NB4 (cell line): ENCODE measurements at regions not wholly inside any gene's neighbourhood (a gene's known extent, or its start where the extent isn't known, plus 50 kb on each side); places are given as distances from the start of the nearest gene placed in this dataset.

Experiments used
- DNase-seq: peaks from one replicate; pipeline ENCODE4 v3.0.0; 2010; ENCODE audit warnings: low read depth
- H3K4me3 ChIP-seq: one replicate; pipeline ENCODE4 v1.5.1; 2011; ENCODE audit warnings: mild to moderate bottlenecking, low read depth, low read length, moderate library complexity
- CTCF ChIP-seq: IDR thresholded peaks from one replicate; pipeline ENCODE4 v1.5.1; 2012; ENCODE audit warnings: low read depth, low read length
- MAX ChIP-seq: IDR thresholded peaks from 2 replicates; pipeline ENCODE4 v1.6.1; 2011; ENCODE audit warnings: low read depth, low read length
- MYC ChIP-seq: IDR thresholded peaks from 2 replicates; pipeline ENCODE4 v1.6.1; 2011; ENCODE audit warnings: low read depth, low read length
- POLR2A ChIP-seq: IDR thresholded peaks from 2 replicates; pipeline ENCODE4 v1.6.1; 2011; ENCODE audit warnings: mild to moderate bottlenecking; ENCODE audit not compliant: insufficient read length; ENCODE audit errors: extremely low read depth

GRCh38 chr16:59324462-59324861 lies 590.3 kb upstream of the GOT2 start:
- TF ChIP-seq MAX: no peak
- TF ChIP-seq MYC: no peak
- TF ChIP-seq POLR2A: no peak
- no peak for TF ChIP-seq CTCF
- DNase-seq: no peak
- no peak overlapping the region for H3K4me3 ChIP-seq

DNA sequence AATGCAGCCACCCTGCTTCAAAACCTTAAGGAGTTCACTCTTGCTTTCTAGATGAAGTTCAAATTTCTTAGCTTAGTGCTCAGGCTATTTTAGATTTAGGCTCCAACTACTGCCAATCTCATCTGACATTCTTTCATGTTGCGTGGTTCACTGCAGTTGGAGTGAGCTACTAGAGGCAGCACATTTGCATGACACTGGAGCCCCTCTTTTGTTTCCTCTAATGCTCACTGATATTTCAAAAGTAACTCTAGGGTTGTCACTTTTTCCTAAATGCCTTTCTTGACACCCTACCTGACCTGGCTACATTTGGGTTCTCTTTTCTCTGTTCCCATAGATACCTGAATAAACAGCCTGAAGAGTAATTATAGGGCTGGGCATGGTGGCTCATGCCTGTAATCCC lies 586.5 kb upstream of the GOT2 start:
- no peak for DNase-seq
- H3K4me3 ChIP-seq: no peak overlapping the region
- no peak for TF ChIP-seq MAX
- no peak for TF ChIP-seq CTCF
- no peak for TF ChIP-seq MYC

GRCh38 chr16:59319871-59320270 lies 585.8 kb upstream of the GOT2 start:
- no peak for DNase-seq
- no peak overlapping the region for H3K4me3 ChIP-seq
- TF ChIP-seq POLR2A (no peak), MYC (no peak), CTCF (no peak), MAX (no peak)

DNA sequence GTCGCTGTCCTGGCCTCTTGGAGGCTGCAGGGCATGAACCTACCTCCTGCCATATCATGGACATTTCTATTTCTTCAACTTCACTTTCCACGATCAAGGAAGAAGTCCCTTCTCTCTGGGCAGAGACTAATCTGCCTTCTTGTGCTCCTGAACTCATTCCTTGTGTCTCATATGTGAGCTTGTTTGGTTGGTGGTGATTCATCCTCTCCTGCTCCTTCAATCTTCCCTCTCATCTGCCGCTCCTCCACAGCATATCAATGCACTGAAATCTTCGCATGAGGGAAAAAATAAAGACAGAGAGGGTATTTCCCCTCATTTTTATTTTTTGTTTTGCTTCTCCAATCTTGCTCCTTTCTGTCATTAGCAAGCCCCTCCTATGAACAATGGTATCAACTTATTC lies 571.7 kb upstream of the GOT2 start:
- TF ChIP-seq CTCF (no peak), MYC (no peak), MAX (no peak), POLR2A (no peak)
- no peak for DNase-seq
- H3K4me3 ChIP-seq: no peak overlapping the region

DNA sequence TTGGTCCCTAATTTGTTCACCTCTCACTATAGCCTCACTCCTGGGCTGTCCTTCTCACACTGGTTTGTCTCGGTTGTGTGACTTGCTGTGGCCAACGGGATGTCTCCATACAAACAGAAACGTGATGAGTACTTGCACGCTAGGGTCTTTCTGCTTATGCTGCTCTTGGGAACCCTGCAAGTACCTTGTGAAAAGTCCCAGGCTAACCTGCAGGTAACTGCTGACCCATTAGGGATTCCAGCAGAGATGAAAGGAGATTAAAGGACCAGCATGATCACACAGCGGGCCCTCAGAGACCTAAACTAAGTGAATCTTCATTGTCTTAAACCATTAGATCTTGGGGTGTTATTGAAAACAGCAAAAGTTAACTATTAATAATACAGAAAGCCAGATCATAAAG lies 562.8 kb upstream of the GOT2 start:
- no peak overlapping the region for H3K4me3 ChIP-seq
- no peak for DNase-seq
- TF ChIP-seq POLR2A (no peak), CTCF (no peak)

- no peak for TF ChIP-seq CTCF
- TF ChIP-seq MYC: no peak
- TF ChIP-seq POLR2A: no peak
- TF ChIP-seq MAX: no peak
- H3K4me3 ChIP-seq: no peak overlapping the region
- DNase-seq: no peak
Measured at GRCh38 chr16:59295993-59296736, 562.0 kb upstream of the GOT2 start.
